NCI-H748 treated with DMSO at 0.1 percent for 48 hours (cell line): ENCODE measurements at regions not wholly inside any gene's neighbourhood (a gene's known extent, or its start where the extent isn't known, plus 50 kb on each side); places are given as distances from the start of the nearest gene placed in this dataset.
"Not testable (repeated sequence)": the region's sequence is repeated elsewhere in the genome, so short reads cannot be mapped to it uniquely, and the experiment has no call there.

Experiments used
- DNase-seq: peaks from one replicate; lab custom pipeline; 2025; lab: John Stamatoyannopoulos, UW

DNA sequence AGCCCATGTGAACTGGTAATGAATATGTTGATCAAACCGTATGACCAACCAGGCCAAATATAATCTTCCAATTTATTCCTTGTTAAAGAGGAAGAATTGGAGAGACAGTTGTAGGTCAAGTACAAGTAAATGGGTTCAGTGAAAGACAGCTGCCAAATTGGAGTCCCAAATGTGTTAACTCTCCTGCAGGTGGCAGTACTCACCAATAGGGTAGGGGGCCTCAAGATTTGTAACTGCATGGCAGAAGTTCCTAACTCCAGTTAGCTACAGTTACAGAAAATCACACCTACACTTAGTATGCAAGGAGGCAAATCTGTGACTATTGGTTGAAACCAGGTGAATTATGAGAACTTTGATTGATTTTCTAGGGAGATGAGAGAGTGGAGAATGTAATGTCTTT, 278.0 kb downstream of the ZBBX start:
- DNase-seq, result no peak

DNA sequence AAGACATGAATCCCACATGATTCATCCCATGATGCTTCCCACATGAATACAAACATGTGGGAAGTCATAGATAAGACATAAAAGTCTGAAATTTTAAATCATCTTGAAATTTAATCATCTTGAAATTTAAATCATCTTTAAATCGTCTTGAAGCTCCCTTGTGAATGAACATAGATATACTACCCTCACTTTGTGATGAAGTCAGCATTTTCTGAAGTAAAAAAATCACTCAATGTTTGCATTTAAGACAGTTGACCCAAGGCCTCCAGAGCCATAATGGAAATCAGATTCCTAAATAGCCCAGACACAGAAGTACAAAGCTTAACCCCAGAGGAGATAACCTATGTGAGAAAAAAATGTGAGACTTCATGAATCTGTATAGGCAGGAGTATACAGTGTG, 279.4 kb downstream of the ZBBX start:
- no peak for DNase-seq

DNA sequence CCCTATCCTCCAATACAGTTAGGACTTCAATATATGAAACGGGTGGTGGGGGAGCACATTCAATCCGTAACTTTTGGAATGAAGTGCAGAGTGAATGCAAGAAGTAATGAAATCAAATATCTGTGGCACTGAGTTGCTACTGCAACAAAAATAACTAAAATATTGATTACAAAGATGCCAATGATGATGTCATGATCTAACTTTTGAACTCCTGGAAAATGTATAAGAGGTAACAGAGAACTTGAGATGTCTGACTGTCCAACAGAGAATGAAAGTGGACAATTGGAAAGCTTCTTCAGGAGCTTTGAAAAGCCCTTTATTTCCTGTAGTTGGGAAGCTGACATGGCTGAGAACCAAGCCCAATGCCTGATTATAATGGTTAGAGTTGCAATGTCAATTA, 279.9 kb downstream of the ZBBX start:
- DNase-seq, result no peak

DNA sequence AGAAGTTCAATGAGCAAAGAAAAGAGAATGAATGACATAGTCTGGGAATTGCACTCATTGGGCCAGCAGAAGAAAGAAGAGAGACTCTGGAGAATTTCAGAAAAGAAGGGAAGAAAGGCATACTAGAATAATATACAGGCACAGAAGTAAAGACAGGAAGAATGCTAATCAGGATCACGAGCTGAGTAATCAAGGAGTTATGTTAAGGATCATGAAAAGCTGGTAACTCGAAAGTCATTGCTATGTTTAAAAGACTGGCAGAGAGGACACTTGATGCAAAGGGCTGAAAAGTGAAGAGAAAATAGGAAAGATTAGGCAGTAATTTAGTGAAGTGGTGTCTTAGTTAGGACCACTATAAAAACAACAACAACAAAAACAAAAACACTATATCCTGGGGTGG, 284.1 kb downstream of the ZBBX start:
- no peak for DNase-seq

DNA sequence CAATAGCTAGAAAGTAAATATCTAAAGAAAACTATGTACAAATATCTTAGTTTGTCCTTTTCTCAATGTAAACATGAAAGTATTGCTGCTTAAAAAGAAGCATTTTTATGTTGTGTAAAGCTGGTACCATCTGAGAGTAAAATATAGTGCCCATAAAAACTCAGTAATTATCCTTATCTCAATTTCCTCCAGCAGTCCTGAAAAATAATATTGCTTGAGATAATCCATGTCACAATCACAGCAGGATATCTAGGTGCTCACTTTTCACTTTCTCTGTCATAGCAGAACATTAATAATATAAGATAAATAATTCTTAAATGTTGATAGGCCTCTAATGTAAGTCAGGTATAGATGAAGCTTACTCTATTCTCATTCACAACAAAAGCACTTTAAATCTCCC, 285.5 kb downstream of the ZBBX start:
- DNase-seq, result no peak

DNA sequence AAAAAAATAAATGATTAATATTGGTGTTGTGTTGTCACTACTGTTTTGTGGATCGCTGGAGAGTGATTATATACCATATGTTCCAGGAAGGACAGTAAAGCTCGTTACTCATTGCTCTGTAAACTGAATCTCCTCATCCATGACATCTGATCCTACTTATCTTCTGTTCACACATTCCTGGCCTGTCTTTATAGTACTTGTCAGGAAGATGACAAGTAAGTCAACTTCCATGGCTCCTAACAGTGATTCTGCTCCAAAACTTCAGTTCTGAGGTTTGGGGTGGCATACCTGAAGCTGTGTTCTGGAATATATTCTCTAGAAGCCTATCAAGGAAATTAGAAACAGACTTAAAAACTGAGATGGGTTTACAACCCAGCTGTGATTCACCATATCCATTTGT, 288.9 kb downstream of the ZBBX start:
- no peak for DNase-seq

DNA sequence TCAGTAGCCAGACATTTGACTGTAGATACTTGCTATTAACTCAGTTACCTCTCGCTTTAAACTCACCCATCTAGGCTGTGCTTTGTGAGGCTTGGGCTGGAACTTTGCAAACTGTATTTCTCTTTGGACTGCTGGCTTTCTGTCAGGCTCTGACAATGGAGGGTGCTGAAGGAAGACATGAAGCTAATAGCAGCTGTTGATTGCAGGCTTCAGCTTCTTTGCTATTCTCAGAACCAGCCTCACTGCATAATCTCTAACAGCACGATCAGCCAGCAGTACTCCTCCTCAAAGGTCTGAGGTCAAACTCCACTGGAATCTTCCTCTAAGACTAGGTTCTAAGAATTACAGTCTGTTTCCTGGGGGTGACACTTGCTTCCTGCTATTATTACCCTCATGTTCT, 295.6 kb downstream of the ZBBX start:
- no peak for DNase-seq

DNA sequence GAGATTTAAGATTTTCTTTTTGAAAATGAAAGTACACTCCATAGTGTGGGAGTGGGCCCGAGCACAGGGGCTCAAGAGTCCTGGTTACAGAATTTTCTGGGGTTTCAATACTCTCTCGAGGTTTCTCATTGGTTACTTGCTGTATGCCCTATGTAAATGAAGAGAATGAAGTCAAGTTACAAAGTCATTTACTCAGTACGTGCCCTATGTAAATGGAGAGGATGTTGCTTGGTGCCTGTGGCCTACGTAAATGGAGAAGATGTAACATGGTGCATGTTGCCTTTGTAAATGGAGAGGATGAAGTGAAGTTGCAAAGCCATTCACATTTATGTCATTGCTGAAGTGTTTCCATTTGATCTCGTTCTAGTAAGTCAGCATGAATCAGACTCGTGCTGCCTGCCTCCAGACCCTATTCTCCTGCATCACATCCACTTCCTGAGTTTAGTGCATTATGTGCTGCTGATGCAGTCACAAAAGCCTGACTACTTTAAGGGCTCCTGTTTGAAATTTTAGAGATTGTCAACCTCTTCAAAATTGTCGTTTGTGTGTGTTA, 302.0 kb downstream of the ZBBX start:
- no peak for DNase-seq

DNA sequence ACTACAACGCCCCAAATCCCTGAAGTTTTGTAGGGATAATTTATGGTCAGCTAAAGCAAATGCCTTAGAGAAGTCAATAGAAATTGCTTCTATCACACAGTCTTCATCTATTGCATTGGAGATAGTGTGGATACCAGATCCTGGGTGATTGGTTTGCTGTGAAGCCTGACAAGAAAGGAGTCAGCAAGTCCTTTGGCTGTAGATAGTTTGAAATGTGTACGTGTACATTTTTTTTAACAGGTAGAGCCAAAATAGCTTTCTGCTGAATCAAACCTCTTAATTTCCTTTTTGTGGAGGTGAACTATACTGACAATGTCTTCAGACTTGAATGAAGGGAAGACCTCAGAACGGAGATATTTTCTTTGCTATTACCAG, 312.3 kb downstream of the ZBBX start:
- no peak for DNase-seq

DNA sequence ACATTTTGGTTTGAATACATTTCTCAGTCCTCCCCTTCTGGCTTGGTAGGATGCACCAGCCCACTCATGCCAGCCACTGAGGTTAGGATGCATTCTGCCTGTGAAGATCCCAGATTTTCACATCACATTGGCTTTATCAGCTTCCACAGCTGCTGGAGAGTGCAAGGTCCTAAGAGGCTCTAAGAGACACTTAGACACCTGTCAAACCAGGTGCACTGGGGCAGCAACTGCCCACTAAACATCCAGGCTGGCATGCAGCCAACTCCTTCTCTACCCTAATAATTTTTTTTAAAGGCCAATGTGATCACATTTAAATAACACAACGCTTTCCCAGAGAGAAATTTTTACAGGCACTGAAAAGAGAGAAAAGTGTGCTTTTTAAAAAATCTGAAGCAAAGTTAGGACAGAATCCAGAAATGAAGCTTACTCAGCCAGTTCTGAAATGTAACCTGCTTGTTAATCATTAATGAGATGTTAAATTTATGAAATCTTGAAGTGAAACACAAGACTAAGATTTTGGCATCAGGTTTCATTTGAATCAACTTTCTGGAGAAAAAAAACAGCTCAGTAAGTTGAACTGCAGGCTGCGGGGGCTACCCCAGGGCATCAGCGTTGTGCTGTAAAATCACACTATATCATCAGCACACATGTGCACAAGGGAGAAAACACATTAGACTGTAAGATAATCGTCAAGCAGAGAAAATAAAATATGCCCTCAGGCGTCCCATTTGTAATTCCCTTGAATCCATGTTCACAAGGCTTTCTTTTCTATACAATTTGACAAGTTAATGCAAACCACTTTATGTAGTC, 312.9 kb downstream of the ZBBX start:
- DNase-seq, result peak; percentile 87

DNA sequence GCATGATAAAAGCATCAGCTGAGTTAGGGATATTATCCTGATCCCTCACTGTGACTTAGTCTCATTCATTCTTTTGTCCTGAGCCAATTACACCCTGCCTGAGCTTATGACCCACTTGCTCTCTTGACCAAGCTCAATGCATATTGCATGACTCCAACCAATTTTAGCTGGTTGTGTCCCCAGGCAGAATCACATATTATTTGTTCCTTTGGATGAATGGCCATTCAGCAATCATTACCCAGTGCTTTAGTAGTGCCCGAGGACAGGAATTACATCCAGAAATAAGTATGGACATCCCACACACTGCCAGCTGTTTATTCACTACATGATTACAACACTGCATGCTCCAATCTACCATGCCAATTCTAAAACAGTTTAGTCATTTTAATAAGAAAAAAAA, 322.5 kb downstream of the ZBBX start:
- peak; percentile 41 for DNase-seq

DNA sequence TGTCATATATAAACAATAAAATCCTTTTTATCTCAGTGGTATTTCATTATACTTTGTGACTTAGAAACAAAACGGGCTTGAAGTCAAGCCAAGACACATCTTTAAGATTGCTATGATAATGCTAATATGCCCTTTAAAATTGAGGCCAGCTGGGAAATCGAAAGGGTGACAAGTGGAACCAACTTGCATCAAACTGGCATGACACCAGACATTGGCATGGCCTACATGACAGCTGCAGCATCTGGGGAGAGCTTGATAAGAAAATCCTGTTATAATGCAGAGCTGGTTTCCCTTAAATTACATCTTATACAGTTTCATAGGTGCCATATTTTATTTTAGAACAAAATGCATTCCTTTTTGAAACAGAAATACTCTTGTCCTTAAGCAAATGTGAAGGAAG, 325.2 kb downstream of the ZBBX start:
- DNase-seq, result no peak

DNA sequence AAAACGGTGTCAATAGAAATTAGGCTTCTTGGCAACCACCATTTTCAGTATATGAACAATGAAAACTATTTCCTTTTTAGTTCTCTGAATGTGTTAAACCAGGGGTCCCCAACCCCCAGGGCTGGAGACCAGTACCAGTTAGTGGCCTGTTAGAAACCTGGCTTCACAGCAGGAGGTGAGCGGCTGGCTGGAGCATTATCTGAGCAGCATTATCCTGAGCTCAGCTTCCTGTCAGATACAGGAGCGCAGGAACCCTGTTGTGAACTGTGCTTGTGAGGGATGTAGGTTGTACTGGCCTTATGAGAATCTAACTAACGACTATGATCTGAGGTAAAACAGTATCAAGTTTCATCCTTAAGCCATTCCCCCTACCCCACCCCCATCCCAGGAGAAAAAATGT, 328.7 kb downstream of the ZBBX start:
- DNase-seq, result no peak

DNA sequence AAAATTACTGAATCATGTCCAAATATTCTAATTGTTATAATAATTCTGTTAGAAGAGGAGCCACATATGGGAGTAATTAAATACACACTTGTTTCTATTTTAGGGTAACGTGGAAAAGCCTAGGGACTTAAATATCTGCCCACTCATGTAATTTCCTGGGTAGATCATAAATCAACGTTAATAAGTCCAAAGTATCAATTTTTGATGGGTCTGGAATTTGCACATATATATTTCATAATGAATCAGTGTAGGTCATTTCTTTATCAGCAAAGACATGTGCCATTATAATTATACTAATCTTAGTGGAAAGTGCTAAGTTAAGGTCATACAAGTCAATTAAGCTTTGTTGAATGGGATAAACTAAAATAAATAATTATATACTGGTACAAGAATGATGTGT, 346.2 kb downstream of the ZBBX start:
- DNase-seq, result no peak

DNA sequence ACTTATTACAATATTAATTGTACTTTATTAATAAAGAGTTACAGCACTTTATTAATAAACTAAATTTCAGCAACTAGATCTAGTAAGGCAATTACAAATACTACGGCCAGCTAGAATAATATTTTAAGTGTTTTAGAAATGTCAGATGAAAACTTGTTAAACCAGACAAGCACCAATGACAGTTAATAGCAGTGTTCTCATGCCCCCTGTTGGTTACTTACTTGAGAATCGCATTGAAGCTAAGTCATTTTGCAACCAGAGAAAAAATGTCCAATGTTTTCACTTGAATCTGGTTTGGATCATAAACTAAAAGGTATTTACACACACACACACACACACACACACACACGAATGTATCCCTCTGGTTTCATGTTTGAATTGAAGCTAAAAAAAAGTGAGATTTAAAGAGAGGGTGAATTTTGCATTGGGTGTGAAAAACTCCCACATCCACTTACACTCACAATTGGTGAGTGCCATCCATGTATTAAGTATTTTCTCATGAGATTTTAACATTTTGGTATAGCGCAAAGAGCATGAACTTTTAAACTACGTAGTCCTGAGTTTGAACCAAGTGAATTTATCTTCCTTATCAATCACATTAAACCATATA, 347.7 kb downstream of the ZBBX start:
- DNase-seq, result peak; percentile 55

DNA sequence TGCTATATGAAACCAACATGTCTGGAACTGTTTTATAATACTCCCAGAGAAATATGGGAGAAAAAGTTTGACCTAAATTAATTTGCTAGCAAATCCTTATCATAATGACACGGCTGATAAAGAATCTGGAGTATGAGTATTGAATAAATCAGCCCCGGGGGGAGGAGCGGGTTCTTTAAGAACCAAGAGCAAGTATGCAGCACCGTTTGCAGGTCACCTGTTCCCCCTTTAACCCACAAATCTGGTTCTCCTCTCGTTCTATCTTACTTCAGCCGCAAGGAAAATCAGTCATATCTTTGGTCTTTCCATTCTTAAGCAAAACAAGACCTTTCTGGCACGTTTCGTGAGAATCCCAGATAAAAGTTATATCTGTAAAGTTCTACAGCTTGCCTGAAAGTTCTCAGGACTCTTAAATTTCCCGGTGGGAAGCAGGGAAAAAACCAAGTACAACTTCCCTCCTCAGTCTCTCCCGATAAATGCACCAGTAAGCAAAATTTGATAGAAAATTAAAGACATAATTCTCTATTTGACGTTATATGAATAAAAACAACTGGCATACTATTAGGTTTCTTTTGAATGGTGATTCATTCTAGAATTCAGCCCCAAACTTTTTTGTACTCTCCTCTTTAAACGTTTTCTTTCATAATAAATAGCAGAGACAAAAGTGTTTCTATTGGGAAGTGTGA, 348.6 kb downstream of the ZBBX start:
- no peak for DNase-seq

DNA sequence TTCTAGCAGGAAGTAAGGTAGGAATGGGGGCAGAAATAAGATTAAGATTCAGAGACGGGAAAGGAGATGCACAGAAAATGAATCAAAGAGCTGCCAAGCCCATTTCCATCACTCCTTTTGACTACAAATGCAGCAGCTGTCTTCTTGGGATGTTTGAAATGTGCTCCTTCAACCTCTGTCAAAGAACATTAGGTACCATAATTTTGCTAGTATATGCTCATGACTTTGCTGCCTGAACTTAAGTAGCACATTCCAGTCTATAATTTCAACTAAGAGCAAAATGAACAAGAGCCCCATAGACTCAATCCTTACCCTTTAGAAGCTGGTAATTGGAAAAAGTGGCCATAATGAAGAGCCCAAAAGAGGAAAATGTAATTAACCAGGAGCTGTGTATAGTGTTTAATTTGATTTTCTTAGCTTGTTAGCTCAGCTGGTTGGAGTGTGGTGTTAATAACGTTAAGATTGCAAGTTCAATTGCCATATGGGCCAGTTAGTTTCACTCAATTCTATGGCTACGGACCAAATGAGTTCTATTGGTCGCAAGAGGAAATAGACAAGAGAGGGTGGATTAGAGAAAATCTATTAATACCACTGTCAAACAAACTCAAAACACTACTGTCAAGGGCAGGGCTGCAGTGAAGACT, 349.9 kb downstream of the ZBBX start:
- no peak for DNase-seq

DNA sequence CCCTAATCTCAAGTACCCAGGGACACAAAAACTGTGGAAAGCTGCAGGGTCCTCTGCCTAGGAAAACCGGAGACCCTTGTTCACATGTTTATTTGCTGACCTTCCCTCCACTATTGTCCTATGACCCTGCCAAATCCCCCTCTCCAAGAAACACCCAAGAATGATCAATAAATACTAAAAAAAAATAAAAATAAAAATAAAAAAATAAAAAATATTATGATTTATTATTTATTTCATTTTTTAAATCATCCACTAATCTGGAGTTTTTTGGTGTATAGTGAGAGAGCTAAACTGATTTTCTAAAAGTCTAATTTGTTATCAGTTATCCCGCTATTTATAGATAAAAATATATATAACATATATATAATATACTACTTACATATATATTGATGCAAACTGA, 360.6 kb downstream of the ZBBX start:
- not testable (repeated sequence) for DNase-seq

DNA sequence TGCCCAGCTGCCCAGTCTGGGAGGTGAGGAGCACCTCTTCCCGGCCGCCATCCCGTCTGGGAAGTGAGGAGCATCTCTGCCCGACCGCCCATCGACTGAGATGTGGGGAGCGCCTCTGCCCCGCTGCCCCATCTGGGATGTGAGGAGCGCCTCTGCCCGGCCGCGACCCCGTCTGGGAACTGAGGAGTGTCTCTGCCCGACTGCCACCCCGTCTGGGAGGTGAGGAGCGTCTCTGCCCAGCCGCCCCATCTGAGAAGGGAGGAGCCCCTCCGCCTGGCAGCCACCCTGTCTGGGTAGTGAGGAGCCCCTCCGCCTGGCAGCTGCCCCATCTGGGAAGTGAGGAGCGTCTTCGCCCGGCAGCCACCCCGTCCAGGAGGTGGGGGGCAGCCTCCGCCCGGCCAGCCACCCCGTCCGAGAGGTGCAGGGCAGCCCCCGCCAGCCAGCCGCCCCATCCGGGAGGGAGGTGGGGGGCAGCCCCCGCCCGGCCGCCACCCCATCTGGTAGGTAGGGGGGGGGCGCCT, 361.4 kb downstream of the ZBBX start:
- DNase-seq, result not testable (repeated sequence)

DNA sequence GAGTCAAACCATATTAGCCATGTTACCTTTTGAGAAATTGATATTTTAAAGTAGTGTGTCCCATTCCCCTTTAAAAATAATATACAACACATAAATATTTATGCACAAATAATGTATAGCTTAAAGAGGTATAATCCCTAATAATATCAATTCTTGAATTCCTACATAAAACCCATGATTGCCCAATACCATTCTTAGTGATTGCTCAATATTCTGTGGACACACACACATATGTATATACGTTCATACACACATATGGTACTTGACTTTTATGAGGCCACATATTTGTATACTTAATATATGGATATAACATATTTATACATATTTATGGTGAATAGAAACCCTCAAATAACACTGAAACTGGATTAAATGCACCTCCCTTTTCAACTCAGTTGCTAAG, 367.4 kb downstream of the ZBBX start:
- DNase-seq, result no peak

DNA sequence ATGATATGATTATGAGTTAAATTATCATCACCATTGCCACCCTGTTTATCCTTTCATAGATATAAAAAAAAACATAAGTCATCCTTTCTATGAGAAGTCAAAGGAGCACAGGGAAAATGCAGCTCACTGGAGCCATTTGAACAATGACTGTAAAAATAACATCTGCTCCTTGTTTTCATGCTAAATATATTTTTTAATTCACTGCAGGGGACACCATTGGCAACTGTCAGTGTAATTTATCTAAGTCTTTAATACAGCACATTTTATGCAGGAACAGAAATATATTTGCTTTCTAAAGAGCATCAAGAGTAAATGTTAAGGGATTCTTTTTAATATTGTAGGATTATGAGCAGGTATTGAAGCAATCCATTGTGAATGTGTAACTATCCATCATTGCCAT, 371.3 kb downstream of the ZBBX start:
- DNase-seq, result no peak

DNA sequence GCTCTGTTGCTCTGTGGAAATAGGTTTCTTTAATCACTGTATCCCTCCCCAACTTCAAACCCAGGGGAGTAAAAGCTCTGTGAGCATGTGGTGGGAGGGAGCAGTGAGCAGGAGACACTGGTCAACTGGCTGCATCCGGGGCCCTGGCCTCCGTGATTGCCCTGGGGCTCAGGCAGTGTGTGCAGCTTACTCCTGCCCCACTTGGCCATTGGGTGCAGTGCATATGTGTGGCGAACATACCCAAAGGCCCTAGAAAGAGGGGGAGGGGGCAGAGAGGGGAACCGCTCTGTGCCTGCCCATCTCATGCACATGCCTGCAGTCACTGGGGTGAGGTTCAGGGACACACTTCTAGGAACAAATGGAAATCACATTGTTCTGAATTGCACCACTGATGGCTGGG, 378.7 kb downstream of the ZBBX start:
- DNase-seq, result no peak
